Activated T-cell treated with anti-CD3 and anti-CD28 coated beads, Interleukin-2, amount 50 U/mL, for 48 hours (primary cell): ENCODE measurements at regions not wholly inside any gene's neighbourhood (a gene's known extent, or its start where the extent isn't known, plus 50 kb on each side); places are given as distances from the start of the nearest gene placed in this dataset.

ENCODE experiments used
- DNase-seq, 2 experiments: peaks; one replicate each; pipeline ENCODE4 v3.0.0-alpha.2; 2020

- DNase-seq, result no peak
Observed at GRCh38 chrX:13099121-13099520, 54.7 kb upstream of the FAM9C start.

GRCh38 chrX:13096728-13097127, 52.3 kb upstream of the FAM9C start:
- DNase-seq, result no peak

- DNase-seq, result no peak
Observed at GRCh38 chrX:13094828-13095341, 50.5 kb upstream of the FAM9C start.

- DNase-seq, result no peak
Observed at GRCh38 chrX:13094374-13094773, 50.0 kb upstream of the FAM9C start.
